GM12878 (cell line): ENCODE measurements at regions not wholly inside any gene's neighbourhood (a gene's known extent, or its start where the extent isn't known, plus 50 kb on each side); places are given as distances from the start of the nearest gene placed in this dataset.

Experiments used
- ATAC-seq: fragments of 200-7000 bp; cut with Tn5 transposase; 3 replicates; pipeline ENCODE4 v1.9.1; 2020; ENCODE audit warnings: mild to moderate bottlenecking, moderate library complexity
- BruUV-seq: library from RNA; stranded (reverse); fragments of 400-500 nt; replicated peaks from 2 replicates; lab custom pipeline; 2021; lab: Mats Ljungman, UMichigan
- CTCF ChIA-PET: fragments of 300-600 bp; sonication (Branson Sonifier 250); formaldehyde crosslinking; extraction: SDS; loops from one replicate; lab custom pipeline; 2021; ENCODE audit warnings: inconsistent platforms; lab: Yijun Ruan, JAX
- POLR2A ChIA-PET: fragments of 350-600 bp; formaldehyde crosslinking; extraction: SDS; loops from one replicate; lab custom pipeline; 2021; ENCODE audit warnings: inconsistent platforms; lab: Charles Lee
- RAD21 ChIA-PET: fragments of 300-600 bp; sonication (Branson Sonifier 250); formaldehyde crosslinking; loops from one replicate; lab custom pipeline; 2023; ENCODE audit warnings: antibody characterized with exemption; ENCODE audit not compliant: unreplicated experiment; lab: Charles Lee
- SMC1A ChIA-PET: fragments of 300-600 bp; sonication (Branson Sonifier 250); formaldehyde crosslinking; loops from one replicate; lab custom pipeline; 2023; ENCODE audit not compliant: unreplicated experiment, uncharacterized antibody; lab: Charles Lee
- DNase-seq: peaks from one replicate; pipeline ENCODE4 v3.0.0-alpha.2; 2011; ENCODE audit warnings: low read depth, low spot score
- FAIRE-seq: peaks from 3 replicates; lab custom pipeline; 2011; peaks lifted over from hg19 to GRCh38; lab: Jason Lieb, UNC
- H2AFZ ChIP-seq: 2 replicates; pipeline ENCODE4 v1.6.0; 2011; ENCODE audit warnings: low read depth, low read length, control low read depth; ENCODE audit not compliant: control insufficient read depth
- H3K27ac ChIP-seq: 2 replicates; pipeline ENCODE4 v1.5.1; 2011; ENCODE audit warnings: control low read depth; ENCODE audit not compliant: control insufficient read depth, insufficient read depth
- H3K27me3 ChIP-seq, 2 experiments: replicated peaks in 1 of 2; 2 replicates each; pipeline versions ENCODE4 v1.6.0 to v1.6.1; 2011; ENCODE audit warnings: low read length in 1 of 2; ENCODE audit not compliant: control insufficient read depth in 2 of 2, insufficient read depth in 2 of 2
- H3K36me3 ChIP-seq, 2 experiments: 2 replicates each; pipeline ENCODE4 v1.5.1; 2011; ENCODE audit warnings: low read length in 1 of 2; ENCODE audit not compliant: control insufficient read depth in 2 of 2, insufficient read depth in 2 of 2
- H3K4me1 ChIP-seq: 2 replicates; pipeline ENCODE4 v1.6.1; 2011; ENCODE audit warnings: mild to moderate bottlenecking, low read length, moderate library complexity, mixed read lengths; ENCODE audit not compliant: control insufficient read depth, insufficient read depth
- H3K4me2 ChIP-seq: 2 replicates; pipeline ENCODE4 v1.6.0; 2011; ENCODE audit warnings: control low read depth; ENCODE audit not compliant: control insufficient read depth, insufficient read depth
- H3K4me3 ChIP-seq: fragments of 200-600 bp; sonication (generic); 2 replicates; pipeline ENCODE4 v1.5.1; 2016
- H3K79me2 ChIP-seq: 2 replicates; pipeline ENCODE4 v1.6.0; 2011; ENCODE audit warnings: low read length; ENCODE audit not compliant: control insufficient read depth, insufficient read depth
- H3K9ac ChIP-seq: 2 replicates; pipeline ENCODE4 v1.8.0; 2011; ENCODE audit warnings: low read length, control low read depth, mixed read lengths; ENCODE audit not compliant: control insufficient read depth, insufficient read depth
- H3K9me3 ChIP-seq: replicated peaks from 3 replicates; pipeline ENCODE4 v1.5.1; 2011; ENCODE audit warnings: mild to moderate bottlenecking, low read length; ENCODE audit not compliant: control insufficient read depth, insufficient read depth
- H4K20me1 ChIP-seq: 2 replicates; pipeline ENCODE4 v1.6.0; 2011; ENCODE audit not compliant: control insufficient read depth, insufficient read depth
- ATF7 ChIP-seq: fragments of 450-650 bp; IDR thresholded peaks from 2 replicates; pipeline ENCODE4 v1.6.1; 2016; ENCODE audit warnings: low read depth, mild to moderate bottlenecking
- BRCA1 ChIP-seq: IDR thresholded peaks from 2 replicates; pipeline ENCODE4 v1.6.1; 2011; ENCODE audit warnings: low read depth, low read length, improper control_type of control experiment
- HDAC2 ChIP-seq: fragments of 200-600 bp; sonication (generic); IDR thresholded peaks from 2 replicates; pipeline ENCODE4 v1.6.1; 2017
- KLF5 ChIP-seq: fragments of 450-650 bp; IDR thresholded peaks from 2 replicates; pipeline ENCODE4 v1.6.1; 2014; ENCODE audit warnings: mild to moderate bottlenecking; ENCODE audit not compliant: partially characterized antibody
- MEF2A ChIP-seq: IDR thresholded peaks from 2 replicates; pipeline ENCODE4 v1.6.1; 2011; ENCODE audit warnings: low read depth, mild to moderate bottlenecking, low read length, moderate library complexity; ENCODE audit not compliant: insufficient read depth
- MYB ChIP-seq: fragments of 150-350 bp; IDR thresholded peaks from 2 replicates; pipeline ENCODE4 v1.6.1; 2014; ENCODE audit warnings: mild to moderate bottlenecking, low read depth, low read length, borderline replicate concordance
- NBN ChIP-seq: fragments of 450-650 bp; IDR thresholded peaks from 2 replicates; pipeline ENCODE4 v1.6.1; 2016
- PAX5 ChIP-seq: IDR thresholded peaks from 2 replicates; pipeline ENCODE4 v1.6.1; 2011; ENCODE audit warnings: low read depth, low read length, borderline replicate concordance
- PML ChIP-seq: IDR thresholded peaks from 2 replicates; pipeline ENCODE4 v1.6.1; 2012; ENCODE audit warnings: low read length, inconsistent platforms
- RBBP5 ChIP-seq: fragments of 200-600 bp; sonication (generic); conservative IDR thresholded peaks from 2 replicates; pipeline ENCODE4 v1.6.1; 2016
- SIN3A ChIP-seq: IDR thresholded peaks from 2 replicates; pipeline ENCODE4 v1.6.1; 2012; ENCODE audit warnings: low read depth, low read length, improper control_type of control experiment
- SMARCA5 ChIP-seq: fragments of 450-650 bp; IDR thresholded peaks from 2 replicates; pipeline ENCODE4 v1.6.1; 2017; ENCODE audit warnings: mild to moderate bottlenecking
- STAT1 ChIP-seq: fragments of 450-650 bp; conservative IDR thresholded peaks from 2 replicates; pipeline ENCODE4 v1.6.1; 2014; ENCODE audit warnings: antibody characterized with exemption, mild to moderate bottlenecking
- ZBED1 ChIP-seq: IDR thresholded peaks from 2 replicates; pipeline ENCODE4 v1.6.1; 2016; ENCODE audit warnings: borderline replicate concordance
- WGBS: methylation state at CpG from one replicate; pipeline ENCODE4 v1.1.6; 2016; ENCODE audit warnings: low lambda C conversion rate; ENCODE audit not compliant: insufficient replicate concordance, insufficient coverage; ENCODE audit errors: missing lambda C conversion rate; 5-methylcytosine and 5-hydroxymethylcytosine counted together
- in situ Hi-C: fragments of 300-500 bp; cut with MboI; formaldehyde crosslinking; loops from 9 replicates; pipeline ENCODE4 v1.14.3; 2018; ENCODE audit warnings: mixed read lengths
- intact Hi-C: fragments of 100-400 bp; cut with micrococcal nuclease; formaldehyde crosslinking; loops from one replicate; pipeline ENCODE4 v1.14.2; 2022; ENCODE audit not compliant: unreplicated experiment
- TF ChIP-seq, protein P1 (sequence below): fragments of 450-650 bp; IDR thresholded peaks from 2 replicates; pipeline ENCODE4 v1.6.1; 2017; ENCODE audit warnings: mild to moderate bottlenecking
- TF ChIP-seq, protein P2 (sequence below): fragments of 450-650 bp; IDR thresholded peaks from 2 replicates; pipeline ENCODE4 v1.6.1; 2017; ENCODE audit warnings: antibody characterized with exemption, mild to moderate bottlenecking, moderate library complexity

DNA sequence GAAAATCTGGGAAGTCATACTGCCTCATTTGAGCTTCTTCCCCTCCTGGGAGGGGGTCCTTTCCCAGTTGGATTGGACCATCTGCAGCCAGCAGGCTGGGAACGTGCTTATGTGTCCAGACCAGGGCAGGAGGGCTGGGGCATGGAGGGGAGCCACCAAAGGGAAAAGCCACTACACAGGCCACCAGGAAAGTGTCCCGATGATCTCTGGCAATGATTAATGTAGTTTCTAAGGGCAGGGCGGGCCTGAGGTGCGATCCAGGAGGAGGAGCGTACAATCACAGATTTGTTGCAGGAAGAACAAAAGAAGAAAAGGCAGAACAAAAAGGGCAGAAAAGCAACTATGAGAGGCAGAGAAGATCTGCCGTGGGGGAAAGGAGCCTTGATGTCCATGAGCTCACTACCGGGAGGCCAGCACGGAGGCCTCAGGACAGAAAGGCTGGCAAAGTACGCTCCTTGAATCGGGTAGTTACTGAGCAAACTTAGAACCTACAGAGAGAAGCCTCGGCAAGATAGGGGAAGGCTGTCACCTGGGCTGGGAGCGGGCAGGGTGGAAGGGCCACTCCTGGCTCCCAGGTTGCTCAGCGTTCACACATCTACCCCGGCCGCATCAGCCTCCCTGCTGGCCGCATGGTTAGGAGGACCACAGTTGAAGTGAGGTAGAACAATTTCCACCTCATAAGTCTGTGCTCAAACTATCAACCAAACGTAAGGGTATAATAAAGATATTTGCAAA lies 79.5 kb upstream of the PCSK6 start:
- no peaks in the 10 kb centered on the region for H3K9me3 ChIP-seq
- ChIA-PET POLR2A (no interaction called here), CTCF (no interaction called here), RAD21 (no interaction called here), SMC1A (no interaction called here)
- no peaks in the 10 kb centered on the region for H3K79me2 ChIP-seq
- no peak overlapping the region for H3K27ac ChIP-seq
- no peak for TF ChIP-seq PAX5
- no peak for TF ChIP-seq SMARCA5
- TF ChIP-seq SIN3A = no peak
- no peak for TF ChIP-seq NBN
- no peak for TF ChIP-seq KLF5
- TF ChIP-seq RBBP5 = no peak
- TF ChIP-seq MYB = no peak
- TF ChIP-seq BRCA1 = no peak
- intact Hi-C loops = no loop called here
- no peak overlapping the region for H3K4me2 ChIP-seq
- peaks cover 0 to 3% of the 10 kb centered on the region in 2 experiments; a peak in 3 of 4 replicates for H3K27me3 ChIP-seq
- H3K9ac ChIP-seq = no peak overlapping the region
- H4K20me1 ChIP-seq = no peaks in the 10 kb centered on the region
- FAIRE-seq (no peak), ATAC-seq (no peak), DNase-seq (no peak)
- in situ Hi-C loops = no loop called here
- no TSS peak for BruUV-seq
- H3K4me1 ChIP-seq = no peaks in the 10 kb centered on the region
- no peak overlapping the region for H3K4me3 ChIP-seq
- H3K36me3 ChIP-seq = no peaks in the 10 kb centered on the region
- H2AFZ ChIP-seq = no peak overlapping the region
- 49% methylated on average over 17 of the region's 17 CpGs for WGBS

DNA sequence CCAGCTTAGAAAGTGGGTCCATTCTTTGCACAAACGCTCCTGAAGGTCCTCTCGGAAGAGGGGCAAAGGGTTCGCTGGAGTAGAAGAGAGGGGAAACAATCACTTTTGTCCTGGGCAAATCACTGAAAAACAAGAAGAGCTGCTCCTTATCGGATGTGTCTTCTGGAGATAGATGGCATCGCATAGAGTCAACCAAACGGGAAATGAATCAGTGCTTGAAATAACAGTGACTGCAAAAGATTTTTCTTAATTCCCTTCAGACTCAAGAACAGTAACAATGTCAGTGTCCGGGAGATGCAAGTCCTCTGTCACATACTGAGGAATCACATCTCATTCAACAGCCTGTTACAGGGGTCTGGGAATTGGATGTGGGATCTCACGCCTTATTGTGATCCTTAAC lies 78.8 kb upstream of the PCSK6 start:
- Histone ChIP-seq H3K79me2 (no peaks in the 10 kb centered on the region), H3K4me2 (no peak overlapping the region), H3K27ac (no peak overlapping the region), H3K36me3 (no peaks in the 10 kb centered on the region), H3K4me1 (no peaks in the 10 kb centered on the region), H3K9ac (no peak overlapping the region), H3K9me3 (no peaks in the 10 kb centered on the region), H2AFZ (no peak overlapping the region), H4K20me1 (no peaks in the 10 kb centered on the region), H3K27me3 (peaks cover 0 to 3% of the 10 kb centered on the region in 2 experiments; a peak in 3 of 4 replicates), H3K4me3 (no peak overlapping the region)
- no TSS peak for BruUV-seq
- DNase-seq (no peak), FAIRE-seq (no peak), ATAC-seq (no peak)
- intact Hi-C loops = no loop called here
- SMC1A ChIA-PET = interaction anchor here (1.0 kb wide), 1 partner anchor 10 kb away, joined by 3 read pairs; no protein-coding TSS in a partner anchor
- RAD21 ChIA-PET = no interaction called here
- 51% methylated on average over 8 of the region's 8 CpGs for WGBS
- in situ Hi-C loops = no loop called here
- POLR2A ChIA-PET = no interaction called here
- CTCF ChIA-PET = no interaction called here
- TF ChIP-seq, protein P1, sequence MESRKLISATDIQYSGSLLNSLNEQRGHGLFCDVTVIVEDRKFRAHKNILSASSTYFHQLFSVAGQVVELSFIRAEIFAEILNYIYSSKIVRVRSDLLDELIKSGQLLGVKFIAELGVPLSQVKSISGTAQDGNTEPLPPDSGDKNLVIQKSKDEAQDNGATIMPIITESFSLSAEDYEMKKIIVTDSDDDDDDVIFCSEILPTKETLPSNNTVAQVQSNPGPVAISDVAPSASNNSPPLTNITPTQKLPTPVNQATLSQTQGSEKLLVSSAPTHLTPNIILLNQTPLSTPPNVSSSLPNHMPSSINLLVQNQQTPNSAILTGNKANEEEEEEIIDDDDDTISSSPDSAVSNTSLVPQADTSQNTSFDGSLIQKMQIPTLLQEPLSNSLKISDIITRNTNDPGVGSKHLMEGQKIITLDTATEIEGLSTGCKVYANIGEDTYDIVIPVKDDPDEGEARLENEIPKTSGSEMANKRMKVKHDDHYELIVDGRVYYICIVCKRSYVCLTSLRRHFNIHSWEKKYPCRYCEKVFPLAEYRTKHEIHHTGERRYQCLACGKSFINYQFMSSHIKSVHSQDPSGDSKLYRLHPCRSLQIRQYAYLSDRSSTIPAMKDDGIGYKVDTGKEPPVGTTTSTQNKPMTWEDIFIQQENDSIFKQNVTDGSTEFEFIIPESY = no peak
- TF ChIP-seq ZBED1 = no peak
- TF ChIP-seq MEF2A = no peak
- no peak for TF ChIP-seq RBBP5
- no peak for TF ChIP-seq BRCA1
- no peak for TF ChIP-seq HDAC2
- TF ChIP-seq ATF7 = no peak
- no peak for TF ChIP-seq PML
- TF ChIP-seq, protein P2, sequence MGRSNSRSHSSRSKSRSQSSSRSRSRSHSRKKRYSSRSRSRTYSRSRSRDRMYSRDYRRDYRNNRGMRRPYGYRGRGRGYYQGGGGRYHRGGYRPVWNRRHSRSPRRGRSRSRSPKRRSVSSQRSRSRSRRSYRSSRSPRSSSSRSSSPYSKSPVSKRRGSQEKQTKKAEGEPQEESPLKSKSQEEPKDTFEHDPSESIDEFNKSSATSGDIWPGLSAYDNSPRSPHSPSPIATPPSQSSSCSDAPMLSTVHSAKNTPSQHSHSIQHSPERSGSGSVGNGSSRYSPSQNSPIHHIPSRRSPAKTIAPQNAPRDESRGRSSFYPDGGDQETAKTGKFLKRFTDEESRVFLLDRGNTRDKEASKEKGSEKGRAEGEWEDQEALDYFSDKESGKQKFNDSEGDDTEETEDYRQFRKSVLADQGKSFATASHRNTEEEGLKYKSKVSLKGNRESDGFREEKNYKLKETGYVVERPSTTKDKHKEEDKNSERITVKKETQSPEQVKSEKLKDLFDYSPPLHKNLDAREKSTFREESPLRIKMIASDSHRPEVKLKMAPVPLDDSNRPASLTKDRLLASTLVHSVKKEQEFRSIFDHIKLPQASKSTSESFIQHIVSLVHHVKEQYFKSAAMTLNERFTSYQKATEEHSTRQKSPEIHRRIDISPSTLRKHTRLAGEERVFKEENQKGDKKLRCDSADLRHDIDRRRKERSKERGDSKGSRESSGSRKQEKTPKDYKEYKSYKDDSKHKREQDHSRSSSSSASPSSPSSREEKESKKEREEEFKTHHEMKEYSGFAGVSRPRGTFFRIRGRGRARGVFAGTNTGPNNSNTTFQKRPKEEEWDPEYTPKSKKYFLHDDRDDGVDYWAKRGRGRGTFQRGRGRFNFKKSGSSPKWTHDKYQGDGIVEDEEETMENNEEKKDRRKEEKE = no peak
- no peak for TF ChIP-seq STAT1
